Fibroblast of lung (primary cell): ENCODE measurements at regions not wholly inside any gene's neighbourhood (a gene's known extent, or its start where the extent isn't known, plus 50 kb on each side); places are given as distances from the start of the nearest gene placed in this dataset.

ENCODE experiments used
- EZH2 ChIP-seq: IDR thresholded peaks from 2 replicates; pipeline ENCODE4 v1.5.1; 2012; ENCODE audit warnings: low read length, control low read depth, mild to moderate bottlenecking; ENCODE audit errors: missing control alignments
- TF ChIP-seq, protein P1 (sequence below), 2 donors: IDR thresholded peaks in 1 of 2; conservative IDR thresholded peaks in 1 of 2; 1 replicate in 1 of 2; 2 replicates in 1 of 2; pipeline ENCODE4 v1.5.1; 2011 to 2012; ENCODE audit warnings: low read length in 2 of 2, control low read depth in 1 of 2, inconsistent platforms in 1 of 2, low read depth in 1 of 2, mild to moderate bottlenecking in 1 of 2

DNA sequence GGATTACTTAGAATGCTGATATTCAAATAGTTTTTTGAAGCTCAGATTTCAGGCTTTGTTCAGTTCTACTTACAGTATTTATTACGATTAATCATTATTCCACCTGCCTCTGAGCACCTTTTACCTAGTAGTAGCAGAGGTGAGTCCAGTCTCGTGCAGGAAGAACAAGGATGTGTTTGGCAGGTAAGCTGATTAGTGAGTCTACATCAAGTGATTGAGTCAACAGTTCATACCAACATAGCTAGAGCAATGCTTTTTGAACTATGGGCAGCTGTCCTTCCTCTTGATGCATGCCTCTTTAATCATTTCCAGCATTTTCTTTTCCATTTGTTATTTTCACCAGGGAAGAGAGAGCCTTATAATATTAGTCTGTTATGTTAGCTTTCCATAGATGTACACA lies 838.9 kb downstream of the USP25 start:
- TF ChIP-seq, protein P1, sequence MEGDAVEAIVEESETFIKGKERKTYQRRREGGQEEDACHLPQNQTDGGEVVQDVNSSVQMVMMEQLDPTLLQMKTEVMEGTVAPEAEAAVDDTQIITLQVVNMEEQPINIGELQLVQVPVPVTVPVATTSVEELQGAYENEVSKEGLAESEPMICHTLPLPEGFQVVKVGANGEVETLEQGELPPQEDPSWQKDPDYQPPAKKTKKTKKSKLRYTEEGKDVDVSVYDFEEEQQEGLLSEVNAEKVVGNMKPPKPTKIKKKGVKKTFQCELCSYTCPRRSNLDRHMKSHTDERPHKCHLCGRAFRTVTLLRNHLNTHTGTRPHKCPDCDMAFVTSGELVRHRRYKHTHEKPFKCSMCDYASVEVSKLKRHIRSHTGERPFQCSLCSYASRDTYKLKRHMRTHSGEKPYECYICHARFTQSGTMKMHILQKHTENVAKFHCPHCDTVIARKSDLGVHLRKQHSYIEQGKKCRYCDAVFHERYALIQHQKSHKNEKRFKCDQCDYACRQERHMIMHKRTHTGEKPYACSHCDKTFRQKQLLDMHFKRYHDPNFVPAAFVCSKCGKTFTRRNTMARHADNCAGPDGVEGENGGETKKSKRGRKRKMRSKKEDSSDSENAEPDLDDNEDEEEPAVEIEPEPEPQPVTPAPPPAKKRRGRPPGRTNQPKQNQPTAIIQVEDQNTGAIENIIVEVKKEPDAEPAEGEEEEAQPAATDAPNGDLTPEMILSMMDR (conservative IDR thresholded peaks at IDR 0.05 in 1 of 2, IDR thresholded peaks at IDR 0.05 in 1 of 2; ENCODE audit: low read depth in 1 of 2, low read length in 2 of 2), result no peak
- no peak for TF ChIP-seq EZH2
